K562 (cell line): ENCODE measurements at regions not wholly inside any gene's neighbourhood (a gene's known extent, or its start where the extent isn't known, plus 50 kb on each side); places are given as distances from the start of the nearest gene placed in this dataset.

Experiments used
- ARHGAP35 ChIP-seq: fragments of 450-650 bp; IDR thresholded peaks from 2 replicates; pipeline ENCODE4 v1.6.1; 2018; ENCODE audit not compliant: partially characterized antibody
- CHD2 ChIP-seq: IDR thresholded peaks from 2 replicates; pipeline ENCODE4 v1.6.1; 2011; ENCODE audit warnings: low read depth, low read length
- EP300 ChIP-seq: IDR thresholded peaks from 2 replicates; pipeline ENCODE4 v1.6.1; 2012; ENCODE audit warnings: low read length, improper control_type of control experiment
- KLF6 ChIP-seq: fragments of 250-450 bp; sonication (Bioruptor Pico); IDR thresholded peaks from 2 replicates; pipeline ENCODE4 v1.4.0; 2020; ENCODE audit warnings: mild to moderate bottlenecking, moderate library complexity, borderline replicate concordance
- MEF2A ChIP-seq: IDR thresholded peaks from 2 replicates; pipeline ENCODE4 v1.6.1; 2011; ENCODE audit warnings: low read depth, mild to moderate bottlenecking, low read length, moderate library complexity; ENCODE audit not compliant: control insufficient read depth
- NFE2L1 ChIP-seq: fragments of 450-650 bp; IDR thresholded peaks from 2 replicates; pipeline ENCODE4 v1.6.1; 2016; ENCODE audit warnings: missing genetic modification characterization, low read depth, mild to moderate bottlenecking, missing compliant biosample characterization, moderate library complexity, borderline replicate concordance
- POLR2A ChIP-seq: fragments of 450-650 bp; conservative IDR thresholded peaks from 2 replicates; pipeline ENCODE4 v1.6.1; 2016
- SREBF2 ChIP-seq: sonication (generic); formaldehyde crosslinking; IDR thresholded peaks from 2 replicates; pipeline ENCODE4 v1.4.0; 2020; ENCODE audit warnings: mild to moderate bottlenecking, missing genetic modification reagents
- TCF7L2 ChIP-seq: fragments of 150-350 bp; IDR thresholded peaks from 2 replicates; pipeline ENCODE4 v1.6.1; 2016; ENCODE audit warnings: low read depth, mild to moderate bottlenecking, low read length, moderate library complexity
- YBX1 ChIP-seq: fragments of 450-650 bp; IDR thresholded peaks from 2 replicates; pipeline ENCODE4 v1.7.1; 2016; ENCODE audit warnings: mild to moderate bottlenecking
- ZFP1 ChIP-seq: fragments of 450-650 bp; formaldehyde crosslinking; IDR thresholded peaks from 2 replicates; pipeline ENCODE4 v1.4.0; 2020; ENCODE audit warnings: mild to moderate bottlenecking, mixed read lengths
- ZNF232 ChIP-seq: sonication (generic); formaldehyde crosslinking; IDR thresholded peaks from 2 replicates; pipeline ENCODE4 v1.8.0; 2022; ENCODE audit warnings: mild to moderate bottlenecking, missing genetic modification reagents
- TF ChIP-seq, protein P1 (sequence below), 2 experiments: fragments of 450-650 bp; IDR thresholded peaks; 2 replicates each; pipeline ENCODE4 v1.6.1; 2016

DNA sequence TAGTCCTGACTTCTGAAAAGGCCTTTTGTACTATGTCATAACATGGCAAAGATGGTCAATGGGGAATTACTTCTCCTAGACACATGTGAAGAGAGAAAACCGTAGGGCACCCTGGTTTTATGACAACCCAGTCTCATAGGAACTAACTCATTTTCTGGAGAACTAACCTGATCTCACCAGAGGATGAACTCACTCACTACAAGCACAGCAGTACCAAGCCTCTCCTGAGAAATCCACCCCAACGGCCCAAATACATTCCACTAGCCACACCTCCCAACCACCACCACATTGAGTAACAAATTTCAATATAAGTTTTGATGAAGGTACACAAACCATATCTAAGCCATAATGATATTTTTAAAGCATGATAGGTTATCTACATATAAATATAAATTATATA lies 909.3 kb upstream of the CDH10 start:
- TF ChIP-seq, protein P1, sequence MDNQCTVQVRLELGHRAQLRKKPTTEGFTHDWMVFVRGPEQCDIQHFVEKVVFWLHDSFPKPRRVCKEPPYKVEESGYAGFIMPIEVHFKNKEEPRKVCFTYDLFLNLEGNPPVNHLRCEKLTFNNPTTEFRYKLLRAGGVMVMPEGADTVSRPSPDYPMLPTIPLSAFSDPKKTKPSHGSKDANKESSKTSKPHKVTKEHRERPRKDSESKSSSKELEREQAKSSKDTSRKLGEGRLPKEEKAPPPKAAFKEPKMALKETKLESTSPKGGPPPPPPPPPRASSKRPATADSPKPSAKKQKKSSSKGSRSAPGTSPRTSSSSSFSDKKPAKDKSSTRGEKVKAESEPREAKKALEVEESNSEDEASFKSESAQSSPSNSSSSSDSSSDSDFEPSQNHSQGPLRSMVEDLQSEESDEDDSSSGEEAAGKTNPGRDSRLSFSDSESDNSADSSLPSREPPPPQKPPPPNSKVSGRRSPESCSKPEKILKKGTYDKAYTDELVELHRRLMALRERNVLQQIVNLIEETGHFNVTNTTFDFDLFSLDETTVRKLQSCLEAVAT (IDR thresholded peaks at IDR 0.05), result no peak
- no peak for TF ChIP-seq CHD2
- no peak for TF ChIP-seq EP300
- TF ChIP-seq POLR2A, result no peak
- TF ChIP-seq NFE2L1, result no peak
- TF ChIP-seq KLF6 (CRISPR knock-in tag), result no peak
- no peak for TF ChIP-seq MEF2A
- TF ChIP-seq SREBF2 (CRISPR knock-in tag), result no peak
- no peak for TF ChIP-seq TCF7L2
- no peak for TF ChIP-seq ARHGAP35
- no peak for TF ChIP-seq ZFP1 (CRISPR knock-in tag)
- no peak for TF ChIP-seq YBX1
- no peak for TF ChIP-seq ZNF232 (CRISPR knock-in tag)
